Fibroblast of skin of back (primary cell): ENCODE measurements at regions not wholly inside any gene's neighbourhood (a gene's known extent, or its start where the extent isn't known, plus 50 kb on each side); places are given as distances from the start of the nearest gene placed in this dataset.
A peak's percentile ranks its signal among the peaks of the same experiment; 100 is the strongest.
"Not testable (repeated sequence)": the region's sequence is repeated elsewhere in the genome, so short reads cannot be mapped to it uniquely, and the experiment has no call there.

Experiments
- DNase-seq: peaks from one replicate; pipeline ENCODE4 v3.0.0-alpha.2; 2013

- not testable (repeated sequence) for DNase-seq
These were observed 94.5 kb upstream of the TRIM77 start for GRCh38 chr11:89615642-89616041.

GRCh38 chr11:89616161-89616560, 93.9 kb upstream of the TRIM77 start:
- DNase-seq: not testable (repeated sequence)

GRCh38 chr11:89616999-89617602, 93.0 kb upstream of the TRIM77 start:
- DNase-seq: peak; percentile 7

GRCh38 chr11:89620721-89621120, 89.4 kb upstream of the TRIM77 start:
- not testable (repeated sequence) for DNase-seq

- no peak for DNase-seq
These were observed 84.9 kb upstream of the TRIM77 start for GRCh38 chr11:89625171-89625570.

GRCh38 chr11:89626366-89626765, 83.7 kb upstream of the TRIM77 start:
- DNase-seq: no peak

- DNase-seq: not testable (repeated sequence)
These were observed 83.2 kb upstream of the TRIM77 start for GRCh38 chr11:89626881-89627280.

GRCh38 chr11:89633135-89633705, 76.9 kb upstream of the TRIM77 start:
- DNase-seq: no peak

- DNase-seq: not testable (repeated sequence)
These were observed 69.3 kb upstream of the TRIM77 start for GRCh38 chr11:89640777-89641176.

GRCh38 chr11:89648232-89648631, 61.9 kb upstream of the TRIM77 start:
- not testable (repeated sequence) for DNase-seq

GRCh38 chr11:89648996-89649395, 61.1 kb upstream of the TRIM77 start:
- not testable (repeated sequence) for DNase-seq

GRCh38 chr11:89654669-89655068, 55.4 kb upstream of the TRIM77 start:
- DNase-seq: not testable (repeated sequence)

- DNase-seq: not testable (repeated sequence)
These were observed 51.3 kb upstream of the TRIM77 start for GRCh38 chr11:89658767-89659166.

- not testable (repeated sequence) for DNase-seq
These were observed 50.7 kb upstream of the TRIM77 start for GRCh38 chr11:89659414-89659813.

GRCh38 chr11:89660234-89660633, 49.9 kb upstream of the TRIM77 start:
- DNase-seq: no peak
